HFF-Myc (cell line): ENCODE measurements at regions not wholly inside any gene's neighbourhood (a gene's known extent, or its start where the extent isn't known, plus 50 kb on each side); places are given as distances from the start of the nearest gene placed in this dataset.

Source experiments
- DNase-seq: peaks from one replicate; pipeline ENCODE4 v3.0.0-alpha.2; 2011; ENCODE audit warnings: low read depth; ENCODE audit errors: extremely low read depth
- H3K4me3 ChIP-seq: replicated peaks from 2 replicates; pipeline ENCODE4 v1.5.1; 2011; ENCODE audit warnings: low read depth, mild to moderate bottlenecking, control low read depth, low read length
- CTCF ChIP-seq: IDR thresholded peaks from 2 replicates; pipeline ENCODE4 v1.5.1; 2012; ENCODE audit warnings: mild to moderate bottlenecking, low read depth, low read length, control low read depth; ENCODE audit errors: missing control alignments

GRCh38 chr15:81754078-81754477 lies 291.7 kb downstream of the MEX3B start:
- H3K4me3 ChIP-seq, result no peak overlapping the region
- TF ChIP-seq CTCF, result no peak
- no peak for DNase-seq

GRCh38 chr15:81752974-81753373 lies 292.8 kb downstream of the MEX3B start:
- H3K4me3 ChIP-seq, result no peak overlapping the region
- no peak for DNase-seq
- no peak for TF ChIP-seq CTCF

- H3K4me3 ChIP-seq, result no peak overlapping the region
- TF ChIP-seq CTCF, result no peak
- peak; percentile 25 for DNase-seq
Measured at GRCh38 chr15:81752546-81752942, 293.3 kb downstream of the MEX3B start.

GRCh38 chr15:81751816-81752545 lies 293.8 kb downstream of the MEX3B start:
- DNase-seq, result no peak
- TF ChIP-seq CTCF, result no peak
- no peak overlapping the region for H3K4me3 ChIP-seq

- no peak for TF ChIP-seq CTCF
- no peak for DNase-seq
- no peak overlapping the region for H3K4me3 ChIP-seq
Measured at GRCh38 chr15:81751256-81751655, 294.6 kb downstream of the MEX3B start.

GRCh38 chr15:81749716-81750375 lies 296.0 kb downstream of the MEX3B start:
- no peak for TF ChIP-seq CTCF
- no peak overlapping the region for H3K4me3 ChIP-seq
- no peak for DNase-seq
